ENCODE measurements at regions not wholly inside any gene's neighbourhood (a gene's known extent, or its start where the extent isn't known, plus 50 kb on each side); places are given as distances from the start of the nearest gene placed in this dataset.

- TF ChIP-seq CTCF (conservative IDR thresholded peaks at IDR 0.05): no peak
- Mint-ChIP-seq H3K27me3 (peaks cover 39% of the 10 kb centered on the region), H3K4me3 (no peak overlapping the region), H3K4me1 (ENCODE audit: unreplicated experiment) (peaks cover 9% of the 10 kb centered on the region), H3K9me3 (no peaks in the 10 kb centered on the region), H3K27ac (no peak overlapping the region), H3K36me3 (no peaks in the 10 kb centered on the region)
- DNase-seq (ENCODE audit: extremely low spot score, unreplicated experiment): no peak
These were observed 75.6 kb upstream of the MGMT start for GRCh38 chr10:129391464-129391863.

- DNase-seq (ENCODE audit: extremely low spot score, unreplicated experiment): no peak
- Mint-ChIP-seq H3K27me3 (peaks cover 47% of the 10 kb centered on the region), H3K36me3 (no peaks in the 10 kb centered on the region), H3K9me3 (no peaks in the 10 kb centered on the region), H3K4me1 (ENCODE audit: unreplicated experiment) (peaks cover 16% of the 10 kb centered on the region), H3K4me3 (no peak overlapping the region), H3K27ac (no peak overlapping the region)
- no peak for TF ChIP-seq CTCF (conservative IDR thresholded peaks at IDR 0.05)
These were observed 74.2 kb upstream of the MGMT start for GRCh38 chr10:129392855-129393254.

- no peaks in the 10 kb centered on the region for H3K36me3 Mint-ChIP-seq
- no peak for DNase-seq (ENCODE audit: extremely low spot score, unreplicated experiment)
These were observed 73.2 kb upstream of the MGMT start for GRCh38 chr10:129393812-129394211.

GRCh38 chr10:129394518-129395328, 72.3 kb upstream of the MGMT start:
- H3K36me3 Mint-ChIP-seq: no peaks in the 10 kb centered on the region
- H3K27me3 Mint-ChIP-seq: peaks cover 47% of the 10 kb centered on the region
- H3K4me3 Mint-ChIP-seq: no peak overlapping the region
- no peak overlapping the region for H3K27ac Mint-ChIP-seq
- TF ChIP-seq CTCF (conservative IDR thresholded peaks at IDR 0.05): no peak
- H3K9me3 Mint-ChIP-seq: no peaks in the 10 kb centered on the region
- peaks cover 16% of the 10 kb centered on the region for H3K4me1 Mint-ChIP-seq (ENCODE audit: unreplicated experiment)
- no peak for DNase-seq (ENCODE audit: extremely low spot score, unreplicated experiment)

More at GRCh38 chr10:129393812-129394211, 73.2 kb upstream of the MGMT start:
- no peak overlapping the region for H3K27ac Mint-ChIP-seq
- H3K4me3 Mint-ChIP-seq: no peak overlapping the region
- H3K4me1 Mint-ChIP-seq (ENCODE audit: unreplicated experiment): peaks cover 16% of the 10 kb centered on the region
- no peaks in the 10 kb centered on the region for H3K9me3 Mint-ChIP-seq
- TF ChIP-seq CTCF (conservative IDR thresholded peaks at IDR 0.05): no peak
- peaks cover 47% of the 10 kb centered on the region for H3K27me3 Mint-ChIP-seq

GRCh38 chr10:129396021-129396722, 70.9 kb upstream of the MGMT start:
- H3K36me3 Mint-ChIP-seq: no peaks in the 10 kb centered on the region
- TF ChIP-seq CTCF (conservative IDR thresholded peaks at IDR 0.05): no peak
- peaks cover 51% of the 10 kb centered on the region for H3K27me3 Mint-ChIP-seq
- no peaks in the 10 kb centered on the region for H3K9me3 Mint-ChIP-seq
- no peak overlapping the region for H3K27ac Mint-ChIP-seq
- no peak for DNase-seq (ENCODE audit: extremely low spot score, unreplicated experiment)
- peaks cover 16% of the 10 kb centered on the region for H3K4me1 Mint-ChIP-seq (ENCODE audit: unreplicated experiment)
- H3K4me3 Mint-ChIP-seq: no peak overlapping the region

All from type B pancreatic cell (in vitro differentiated cells).